Mesendoderm (in vitro differentiated cells): ENCODE measurements at regions not wholly inside any gene's neighbourhood (a gene's known extent, or its start where the extent isn't known, plus 50 kb on each side); places are given as distances from the start of the nearest gene placed in this dataset.

Experiments used
- DNase-seq: peaks from one replicate; pipeline ENCODE4 v3.0.0; 2013
- H2AK5ac ChIP-seq: 2 replicates; pipeline ENCODE4 v1.6.1; 2013; ENCODE audit warnings: low read length, inconsistent platforms
- H2BK120ac ChIP-seq: 2 replicates; pipeline ENCODE4 v1.6.1; 2013; ENCODE audit warnings: low read depth, mild to moderate bottlenecking, low read length, moderate library complexity, mixed read lengths
- H2BK15ac ChIP-seq: replicated peaks from 2 replicates; pipeline ENCODE4 v1.6.1; 2013; ENCODE audit warnings: low read depth, mild to moderate bottlenecking, moderate library complexity
- H2BK5ac ChIP-seq: 2 replicates; pipeline ENCODE4 v1.6.1; 2013; ENCODE audit warnings: low read length, inconsistent platforms
- H3K18ac ChIP-seq: 2 replicates; pipeline ENCODE4 v1.6.1; 2013; ENCODE audit warnings: mild to moderate bottlenecking, low read length, mixed read lengths
- H3K23ac ChIP-seq: one replicate; pipeline ENCODE4 v1.6.1; 2013; ENCODE audit warnings: low read length
- H3K27ac ChIP-seq: 2 replicates; pipeline ENCODE4 v1.5.1; 2013; ENCODE audit warnings: low read depth, mild to moderate bottlenecking, inconsistent platforms, low read length, moderate library complexity
- H3K27me3 ChIP-seq: 2 replicates; pipeline ENCODE4 v1.6.1; 2013; ENCODE audit warnings: low read length, control low read depth, mild to moderate bottlenecking, inconsistent platforms; ENCODE audit not compliant: insufficient read depth, poor library complexity
- H3K36me3 ChIP-seq: 2 replicates; pipeline ENCODE4 v1.6.1; 2013; ENCODE audit warnings: low read length, inconsistent platforms; ENCODE audit not compliant: control insufficient read depth, insufficient read depth
- H3K4ac ChIP-seq: one replicate; pipeline ENCODE4 v1.6.1; 2013; ENCODE audit warnings: low read depth, mild to moderate bottlenecking, low read length, moderate library complexity
- H3K4me1 ChIP-seq: 2 replicates; pipeline ENCODE4 v1.6.1; 2013; ENCODE audit warnings: low read depth, low read length, inconsistent platforms; ENCODE audit not compliant: control insufficient read depth
- H3K4me2 ChIP-seq: 2 replicates; pipeline ENCODE4 v1.6.1; 2013; ENCODE audit warnings: low read length
- H3K4me3 ChIP-seq: 2 replicates; pipeline ENCODE4 v1.5.1; 2013; ENCODE audit warnings: mild to moderate bottlenecking, low read length
- H3K56ac ChIP-seq: one replicate; pipeline ENCODE4 v1.6.1; 2013; ENCODE audit warnings: low read length
- H3K79me1 ChIP-seq: 2 replicates; pipeline ENCODE4 v1.6.1; 2013; ENCODE audit warnings: low read length, inconsistent platforms
- H3K79me2 ChIP-seq: 2 replicates; pipeline ENCODE4 v1.6.1; 2013; ENCODE audit warnings: mild to moderate bottlenecking, low read length; ENCODE audit not compliant: control insufficient read depth, insufficient read depth
- H3K9ac ChIP-seq: 2 replicates; pipeline ENCODE4 v1.6.1; 2013; ENCODE audit warnings: low read length, inconsistent platforms
- H4K5ac ChIP-seq: one replicate; pipeline ENCODE4 v1.6.1; 2013; ENCODE audit warnings: low read length
- H4K8ac ChIP-seq: one replicate; pipeline ENCODE4 v1.6.1; 2013; ENCODE audit warnings: low read depth, mild to moderate bottlenecking, control low read depth, low read length, moderate library complexity
- WGBS: extraction: QIAGEN DNeasy Blood & Tissue Kit; methylation state at CpG from one replicate; pipeline ENCODE4 v1.1.7; 2013; ENCODE audit warnings: low lambda C conversion rate, missing lambda C conversion rate; ENCODE audit not compliant: insufficient coverage; ENCODE audit errors: extremely low coverage; 5-methylcytosine and 5-hydroxymethylcytosine counted together

GRCh38 chr17:83014297-83014696, 65.1 kb upstream of the METRNL start:
- H3K18ac ChIP-seq, result no peak overlapping the region

GRCh38 chr17:83014940-83015910, 64.2 kb upstream of the METRNL start:
- Histone ChIP-seq H3K27me3 (no peaks in the 10 kb centered on the region), H3K36me3 (no peaks in the 10 kb centered on the region), H3K9ac (no peak overlapping the region), H3K18ac (no peak overlapping the region), H3K23ac (no peak overlapping the region), H3K4ac (no peak overlapping the region), H3K4me2 (no peak overlapping the region), H4K5ac (no peak overlapping the region), H2AK5ac (no peak overlapping the region), H2BK15ac (no peak overlapping the region), H2BK120ac (no peak overlapping the region), H3K79me1 (no peaks in the 10 kb centered on the region), H3K56ac (no peak overlapping the region), H3K27ac (no peak overlapping the region), H3K79me2 (no peaks in the 10 kb centered on the region), H3K4me3 (no peak overlapping the region), H4K8ac (no peak overlapping the region), H2BK5ac (no peak overlapping the region), H3K4me1 (no peaks in the 10 kb centered on the region)
- no CpG with 5 or more reads among the region's 33 CpGs for whole genome bisulfite sequencing
- DNase-seq, result no peak

More at GRCh38 chr17:83014297-83014696, 65.1 kb upstream of the METRNL start:
- H3K9ac ChIP-seq, result no peak overlapping the region
- H3K27ac ChIP-seq, result no peak overlapping the region
- no peaks in the 10 kb centered on the region for H3K27me3 ChIP-seq
- H4K8ac ChIP-seq, result no peak overlapping the region
- no peaks in the 10 kb centered on the region for H3K36me3 ChIP-seq
- H3K4me3 ChIP-seq, result no peak overlapping the region
- H2BK5ac ChIP-seq, result no peak overlapping the region
- H3K79me2 ChIP-seq, result no peaks in the 10 kb centered on the region
- no peak overlapping the region for H3K23ac ChIP-seq
- no peak overlapping the region for H2BK15ac ChIP-seq
- H3K56ac ChIP-seq, result no peak overlapping the region
- no peak overlapping the region for H4K5ac ChIP-seq
- no CpG with 5 or more reads among the region's 14 CpGs for WGBS
- H2BK120ac ChIP-seq, result no peak overlapping the region
- DNase-seq, result no peak
- no peak overlapping the region for H3K4me2 ChIP-seq
- no peaks in the 10 kb centered on the region for H3K4me1 ChIP-seq
- H2AK5ac ChIP-seq, result no peak overlapping the region
- no peaks in the 10 kb centered on the region for H3K79me1 ChIP-seq
- no peak overlapping the region for H3K4ac ChIP-seq

- Histone ChIP-seq H2AK5ac (no peak overlapping the region), H3K56ac (no peak overlapping the region), H3K79me2 (no peaks in the 10 kb centered on the region), H3K9ac (no peak overlapping the region), H3K79me1 (no peaks in the 10 kb centered on the region), H2BK120ac (no peak overlapping the region), H3K23ac (no peak overlapping the region), H3K27ac (no peak overlapping the region), H3K27me3 (no peaks in the 10 kb centered on the region), H3K4ac (no peak overlapping the region), H3K36me3 (no peaks in the 10 kb centered on the region), H4K8ac (no peak overlapping the region), H2BK15ac (no peak overlapping the region), H3K4me3 (no peak overlapping the region), H2BK5ac (no peak overlapping the region), H3K4me1 (no peaks in the 10 kb centered on the region), H4K5ac (no peak overlapping the region), H3K4me2 (no peak overlapping the region), H3K18ac (no peak overlapping the region)
- DNase-seq, result no peak
- no CpG with 5 or more reads among the region's 23 CpGs for WGBS
Measured at GRCh38 chr17:83018658-83019193, 60.7 kb upstream of the METRNL start.

- no peak overlapping the region for H2BK15ac ChIP-seq
- H3K56ac ChIP-seq, result no peak overlapping the region
- no peak overlapping the region for H3K27ac ChIP-seq
- no peak overlapping the region for H3K4me2 ChIP-seq
- no peak overlapping the region for H3K4ac ChIP-seq
- no peak overlapping the region for H3K23ac ChIP-seq
- WGBS, result no CpG with 5 or more reads among the region's 10 CpGs
- no peak overlapping the region for H2AK5ac ChIP-seq
- no peaks in the 10 kb centered on the region for H3K79me2 ChIP-seq
- H3K9ac ChIP-seq, result no peak overlapping the region
- no peak overlapping the region for H4K8ac ChIP-seq
- no peak overlapping the region for H3K4me3 ChIP-seq
- no peak overlapping the region for H4K5ac ChIP-seq
- H3K27me3 ChIP-seq, result no peaks in the 10 kb centered on the region
- H3K36me3 ChIP-seq, result no peaks in the 10 kb centered on the region
- no peak overlapping the region for H2BK120ac ChIP-seq
- no peak for DNase-seq
- no peak overlapping the region for H3K18ac ChIP-seq
- H3K79me1 ChIP-seq, result no peaks in the 10 kb centered on the region
- no peak overlapping the region for H2BK5ac ChIP-seq
- H3K4me1 ChIP-seq, result no peaks in the 10 kb centered on the region
Measured at GRCh38 chr17:83019376-83019775, 60.0 kb upstream of the METRNL start.

GRCh38 chr17:83024218-83024971, 55.0 kb upstream of the METRNL start:
- Histone ChIP-seq H3K9ac (no peak overlapping the region), H3K23ac (no peak overlapping the region), H3K18ac (no peak overlapping the region), H2BK120ac (no peak overlapping the region), H3K27ac (no peak overlapping the region), H3K36me3 (no peaks in the 10 kb centered on the region), H4K8ac (no peak overlapping the region), H2BK15ac (no peak overlapping the region), H2BK5ac (no peak overlapping the region), H4K5ac (no peak overlapping the region), H3K4me3 (no peak overlapping the region), H3K27me3 (no peaks in the 10 kb centered on the region), H3K4me2 (no peak overlapping the region), H3K4ac (no peak overlapping the region), H3K79me1 (no peaks in the 10 kb centered on the region), H3K4me1 (no peaks in the 10 kb centered on the region), H3K56ac (no peak overlapping the region), H3K79me2 (no peaks in the 10 kb centered on the region), H2AK5ac (no peak overlapping the region)
- no CpG with 5 or more reads among the region's 43 CpGs for WGBS
- no peak for DNase-seq
